Stimulated activated CD8-positive, alpha-beta memory T cell treated with anti-CD3 and anti-CD28 coated beads, Interleukin-12 subunit alpha, Interleukin-12 subunit beta, amount 100 ng/mL, for 1 hour (primary cell): ENCODE measurements at regions not wholly inside any gene's neighbourhood (a gene's known extent, or its start where the extent isn't known, plus 50 kb on each side); places are given as distances from the start of the nearest gene placed in this dataset.

Experiments used
- DNase-seq: peaks from one replicate; pipeline ENCODE4 v3.0.0-alpha.2; 2020; ENCODE audit warnings: low read depth

DNA sequence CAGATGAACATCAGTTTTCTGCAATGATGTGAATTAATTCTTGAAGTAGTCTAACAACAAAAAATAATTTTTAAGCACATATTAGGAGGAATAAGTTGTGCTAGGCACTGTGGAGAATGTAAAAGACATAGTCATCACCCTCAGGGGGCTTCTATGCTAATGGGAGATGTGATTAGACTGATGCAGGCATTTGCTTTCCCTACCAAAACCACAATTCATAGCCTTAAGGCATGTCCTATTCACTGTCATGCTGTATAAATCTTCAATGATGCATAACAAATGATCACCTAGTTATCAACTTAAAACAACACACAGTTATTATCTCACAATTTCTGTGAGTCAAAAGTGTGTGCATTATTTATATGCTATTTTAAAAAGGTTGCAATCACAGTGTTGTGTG is 422.6 kb downstream of the MAN2A1 start:
- DNase-seq: no peak

- DNase-seq: no peak
These were observed 425.8 kb downstream of the MAN2A1 start for GRCh38 chr5:110115503-110115902.

GRCh38 chr5:110116539-110116938 is 426.8 kb downstream of the MAN2A1 start:
- no peak for DNase-seq

DNA sequence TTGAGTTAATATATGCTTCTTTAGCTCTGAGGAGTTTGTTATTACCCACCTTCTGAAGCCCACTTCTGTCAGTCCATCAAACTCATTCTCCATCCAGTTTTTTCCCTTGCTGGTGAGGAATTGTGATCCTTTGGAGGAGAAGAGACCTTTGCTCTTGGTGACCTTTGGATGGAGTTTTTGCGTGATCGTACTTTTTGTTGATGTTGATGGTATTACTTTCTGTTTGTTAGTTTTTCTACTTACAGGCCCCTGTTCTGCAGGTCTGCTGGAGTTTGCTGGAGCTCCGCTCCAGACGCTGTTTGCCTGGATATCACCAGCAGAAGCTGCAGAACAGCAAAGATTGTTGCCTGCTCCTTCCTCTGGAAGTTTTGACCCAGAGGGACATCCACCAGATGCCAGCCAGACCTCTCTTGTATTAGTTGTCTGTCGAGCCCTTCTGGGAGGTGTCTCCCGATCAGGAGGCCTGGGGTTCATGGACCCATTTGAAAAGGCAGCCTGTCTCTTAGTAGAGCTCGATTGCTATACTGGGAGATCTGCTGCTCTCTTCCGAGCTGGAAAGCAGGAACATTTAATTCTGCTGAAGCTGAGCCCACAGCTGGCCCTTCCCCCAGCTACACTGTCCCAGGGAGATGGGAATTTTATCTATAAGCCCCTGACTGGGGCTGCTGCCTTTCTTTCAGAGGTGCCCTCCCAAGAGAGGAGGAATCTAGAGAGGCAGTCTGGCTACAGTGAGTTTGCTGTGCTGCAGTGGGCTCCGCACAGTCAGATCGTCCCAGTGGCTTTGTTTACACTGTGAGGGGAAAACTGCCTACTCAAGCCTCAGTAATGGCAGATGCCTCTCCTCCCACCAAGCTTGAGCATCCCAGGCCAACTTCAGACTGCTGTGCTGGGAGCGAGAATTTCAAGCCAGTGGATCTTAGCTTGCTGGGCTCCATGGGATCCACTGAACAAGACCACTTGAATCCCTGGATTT is 445.5 kb downstream of the MAN2A1 start:
- no peak for DNase-seq

DNA sequence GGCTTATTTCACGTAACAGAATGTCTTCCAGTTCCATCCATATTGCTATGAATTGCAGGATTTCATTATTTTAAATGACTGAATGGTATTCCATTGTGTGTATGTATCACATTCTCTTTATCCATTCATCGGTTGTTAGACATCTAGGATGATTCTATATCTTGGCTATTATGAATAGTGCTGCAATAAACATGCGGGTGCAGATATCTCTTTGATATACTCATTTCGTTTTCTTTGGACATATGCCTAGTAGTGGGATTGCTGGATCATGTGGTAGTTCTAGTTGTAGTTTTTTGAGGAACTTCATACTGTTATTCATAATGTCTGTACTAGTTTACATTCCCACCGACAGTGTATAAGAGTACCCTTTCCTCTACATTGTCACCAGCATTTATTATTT is 460.5 kb downstream of the MAN2A1 start:
- no peak for DNase-seq

GRCh38 chr5:110159202-110159601 is 469.5 kb downstream of the MAN2A1 start:
- DNase-seq: no peak

GRCh38 chr5:110161162-110161561 is 471.4 kb downstream of the MAN2A1 start:
- DNase-seq: no peak

GRCh38 chr5:110165366-110165765 is 475.6 kb downstream of the MAN2A1 start:
- DNase-seq: no peak

GRCh38 chr5:110167384-110167783 is 477.7 kb downstream of the MAN2A1 start:
- no peak for DNase-seq

DNA sequence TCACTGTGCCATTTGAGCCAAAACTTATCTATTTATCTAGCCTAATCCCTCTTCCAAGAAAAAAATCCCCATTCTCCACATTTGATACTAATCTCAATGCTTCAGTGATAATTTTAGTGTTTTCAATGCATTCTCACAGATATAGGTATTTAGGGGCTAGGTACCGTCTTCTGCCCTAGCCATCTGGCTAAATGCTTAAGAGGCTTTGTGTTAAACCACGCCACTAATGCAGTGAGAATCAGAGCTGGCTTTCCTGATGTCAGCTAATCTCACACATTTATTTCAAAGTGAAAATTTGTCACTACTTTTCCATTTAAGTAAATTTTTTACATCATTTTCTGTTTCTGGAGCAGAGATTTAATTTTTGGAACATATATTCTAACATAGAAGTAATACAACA is 479.7 kb downstream of the MAN2A1 start:
- no peak for DNase-seq

DNA sequence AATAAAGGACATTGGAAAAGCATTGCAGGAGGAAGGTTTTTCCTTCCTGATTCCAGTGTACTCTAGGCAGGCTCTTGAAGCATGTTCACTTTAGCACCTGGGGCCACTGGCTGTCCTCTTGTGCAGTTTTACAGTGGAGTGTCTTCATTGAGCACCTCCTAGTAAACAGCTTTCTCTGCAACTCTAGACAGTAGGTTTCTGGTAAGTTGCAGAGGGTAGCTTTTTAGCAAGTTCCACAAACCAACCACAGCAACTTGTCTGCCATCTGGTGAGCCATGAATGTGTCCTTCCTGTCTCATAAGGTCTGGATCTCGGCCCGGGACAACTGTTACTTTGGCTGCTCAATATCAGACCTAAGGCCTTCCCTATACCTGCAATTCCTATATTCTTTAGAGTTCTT is 488.0 kb downstream of the MAN2A1 start:
- DNase-seq: no peak

DNA sequence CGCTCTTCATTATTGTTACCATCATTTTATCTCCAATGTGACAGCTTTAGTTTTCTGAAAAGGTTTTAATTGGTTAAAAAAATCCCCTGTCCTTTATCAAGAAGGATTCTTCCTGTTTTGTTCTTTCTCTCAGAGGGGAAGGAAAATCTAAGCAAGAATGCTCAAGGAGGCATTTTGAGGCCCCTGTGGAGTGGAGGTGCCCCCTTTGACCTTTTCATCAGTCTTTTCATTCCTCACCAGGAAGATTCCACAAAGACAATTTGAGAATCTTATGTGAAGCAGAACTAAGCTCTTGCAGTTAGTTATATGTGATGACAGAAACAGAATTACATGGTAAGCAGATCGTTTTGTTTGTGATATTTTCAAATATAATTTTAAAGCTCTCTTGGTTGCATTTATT is 489.6 kb downstream of the MAN2A1 start:
- no peak for DNase-seq

DNA sequence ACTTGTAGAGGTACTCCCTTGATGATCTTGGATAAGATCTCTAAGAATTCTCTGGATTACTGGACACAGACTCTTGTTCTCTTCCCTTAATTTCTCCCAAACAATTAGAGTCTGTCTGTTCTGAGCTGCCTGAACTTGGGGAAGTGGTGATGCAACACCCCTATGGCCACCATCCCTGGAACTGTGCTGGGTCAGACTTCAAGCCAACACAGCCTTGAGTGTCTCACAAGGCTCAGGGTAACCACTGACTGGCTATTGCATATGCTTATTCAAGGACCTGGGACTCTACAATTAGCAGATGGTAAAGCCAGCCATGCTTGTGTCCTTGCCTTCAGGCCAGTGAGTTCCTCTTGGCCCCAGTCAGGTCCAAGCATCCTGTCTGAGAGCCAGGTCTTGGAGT is 504.5 kb downstream of the MAN2A1 start:
- no peak for DNase-seq

GRCh38 chr5:110195288-110195687 is 505.6 kb downstream of the MAN2A1 start:
- no peak for DNase-seq

GRCh38 chr5:110201791-110202190 is 512.1 kb downstream of the MAN2A1 start:
- DNase-seq: no peak

GRCh38 chr5:110203661-110204060 is 513.9 kb downstream of the MAN2A1 start:
- DNase-seq: no peak

DNA sequence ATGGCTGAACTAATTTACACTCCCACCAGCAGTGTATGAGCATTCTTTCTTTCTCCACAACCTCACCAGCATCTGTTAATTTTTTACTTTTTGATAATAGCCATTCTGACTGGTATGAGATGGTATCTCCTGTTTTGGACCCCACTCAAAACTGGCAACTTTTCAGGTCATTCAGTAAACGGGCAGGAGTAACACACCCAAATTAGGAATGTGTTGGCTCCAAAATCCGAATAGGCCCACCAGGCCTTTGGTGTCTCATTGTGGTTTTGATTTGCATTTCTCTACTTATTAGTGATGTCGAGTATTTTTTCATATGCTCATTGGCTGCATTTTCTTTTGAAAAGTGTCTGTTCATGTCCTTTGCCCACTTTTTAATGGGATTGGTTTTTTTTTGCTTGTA is 517.1 kb downstream of the TMEM232 start:
- no peak for DNase-seq

DNA sequence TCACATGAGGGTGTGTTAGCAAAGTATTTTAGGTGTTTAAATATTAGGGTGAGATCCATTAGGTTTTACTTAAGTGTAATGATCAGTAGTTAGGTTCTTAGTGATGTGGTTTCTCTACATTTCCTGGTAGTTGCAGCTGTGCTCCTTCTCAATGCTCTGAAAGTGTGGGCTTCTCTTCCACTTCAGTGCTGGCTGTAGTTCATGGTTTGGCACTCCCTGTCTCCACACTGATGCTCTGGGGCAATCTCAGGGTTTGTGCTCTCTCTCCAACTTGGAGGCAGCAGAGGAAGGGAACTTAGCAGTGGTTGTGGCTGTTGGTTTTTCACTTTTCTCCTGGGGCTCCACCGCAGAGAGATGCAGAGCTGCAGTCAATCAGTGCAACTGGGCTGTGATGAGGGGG is 507.5 kb downstream of the TMEM232 start:
- no peak for DNase-seq

- DNase-seq: no peak
These were observed 506.7 kb downstream of the TMEM232 start for GRCh38 chr5:110219769-110220168.

DNA sequence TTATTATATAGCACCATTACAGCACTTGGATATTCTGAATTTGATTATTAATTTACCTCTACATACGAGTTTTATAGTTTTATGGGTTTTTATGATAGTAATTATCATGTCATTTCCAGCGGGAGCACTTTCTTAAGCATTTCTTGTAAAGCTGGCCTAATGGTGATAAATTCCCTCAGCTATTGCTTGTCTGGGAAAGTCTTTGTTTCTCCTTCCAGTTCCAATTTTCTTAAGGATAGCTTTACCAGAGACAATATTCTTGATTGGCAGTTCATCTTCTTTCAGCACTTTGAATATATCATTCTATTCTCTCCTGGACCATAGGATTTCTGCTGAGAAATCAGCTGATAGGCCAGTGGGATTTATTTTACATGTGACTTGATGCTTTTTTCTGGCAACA is 505.4 kb downstream of the TMEM232 start:
- no peak for DNase-seq

DNA sequence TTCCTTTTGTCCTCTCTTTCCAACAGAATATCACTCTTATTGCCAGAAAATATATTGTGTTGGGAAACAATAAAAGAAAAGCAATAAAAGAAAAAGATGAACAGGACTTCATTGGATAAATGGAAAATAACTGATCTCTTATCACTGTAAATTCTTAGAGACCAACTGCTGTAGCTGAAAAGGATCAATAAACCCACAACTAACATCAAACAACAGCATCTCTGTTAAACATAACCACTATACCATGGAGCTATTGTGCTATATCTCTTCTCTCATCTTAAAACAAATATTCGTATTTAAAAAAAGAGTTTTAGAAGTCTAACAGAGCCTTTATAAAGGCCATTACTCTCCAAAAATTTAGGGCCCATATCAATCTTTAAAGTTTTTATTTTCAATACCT is 502.4 kb downstream of the TMEM232 start:
- no peak for DNase-seq

DNA sequence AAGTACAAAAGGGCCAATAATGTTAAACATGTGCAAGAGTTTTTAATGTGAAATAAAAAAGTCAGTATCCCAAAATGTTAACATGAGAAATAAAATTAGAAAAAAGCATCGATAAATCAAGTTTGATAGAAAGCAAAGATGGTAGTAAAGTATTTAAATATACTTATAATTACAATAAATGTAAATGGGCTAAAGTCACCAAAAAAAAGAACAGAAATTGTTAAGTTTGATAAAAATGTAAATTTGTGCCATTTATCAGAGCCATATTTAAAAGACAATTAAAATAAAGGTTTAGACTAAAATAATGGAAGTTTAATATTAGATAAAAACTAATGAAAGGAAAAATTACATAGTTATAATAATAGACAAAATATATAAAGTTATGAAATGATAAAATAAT is 500.5 kb downstream of the TMEM232 start:
- no peak for DNase-seq

DNA sequence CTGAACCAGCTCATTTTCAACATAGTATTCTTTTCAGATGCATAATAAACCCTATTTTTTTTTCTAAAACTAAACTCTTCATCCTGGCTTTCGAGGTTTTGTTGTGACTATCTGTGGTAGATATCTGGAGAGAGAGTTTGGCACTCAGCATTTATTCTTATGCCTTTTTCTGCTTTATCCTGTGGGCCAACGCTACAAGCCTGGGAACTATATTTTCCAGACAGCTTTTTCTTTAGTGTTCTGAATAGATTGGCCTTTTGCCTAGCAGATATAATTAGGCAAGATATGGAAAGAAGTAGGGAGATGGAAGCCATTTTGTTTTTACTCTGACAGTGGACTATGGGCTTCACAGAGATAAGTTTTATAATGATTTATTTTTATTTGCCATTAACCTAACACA is 486.7 kb downstream of the TMEM232 start:
- no peak for DNase-seq

GRCh38 chr5:110242950-110243349 is 483.5 kb downstream of the TMEM232 start:
- DNase-seq: no peak
